Stimulated activated naive B cell treated with anti-CD40 and anti-IgM and Interleukin-4, amounts not matched to agents 10 μg/mL and 1 μg/mL and 100 μg/mL, for 72 hours (primary cell): ENCODE measurements at regions not wholly inside any gene's neighbourhood (a gene's known extent, or its start where the extent isn't known, plus 50 kb on each side); places are given as distances from the start of the nearest gene placed in this dataset.

Source experiments
- ATAC-seq, 2 donors: fragments of 150-1000 bp; cut with Tn5 transposase; replicated peaks; 2 replicates each; pipeline ENCODE4 v1.10.0; 2021; ENCODE audit warnings: moderate library complexity in 1 of 2
- DNase-seq: peaks from one replicate; pipeline ENCODE4 v3.0.0; 2021
- H3K27ac Mint-ChIP-seq: one replicate; pipeline ENCODE4 v1.8.0; 2022; ENCODE audit warnings: mild to moderate bottlenecking, mixed read lengths
- H3K27me3 Mint-ChIP-seq, 2 donors: one replicate each; pipeline ENCODE4 v1.8.0; 2022; ENCODE audit warnings: mixed read lengths in 2 of 2
- H3K36me3 Mint-ChIP-seq, 2 donors: one replicate each; pipeline ENCODE4 v1.8.0; 2022; ENCODE audit warnings: mixed read lengths in 2 of 2, mild to moderate bottlenecking in 1 of 2
- H3K4me1 Mint-ChIP-seq, 2 donors: one replicate each; pipeline ENCODE4 v1.8.0; 2022; ENCODE audit warnings: mixed read lengths in 2 of 2, mild to moderate bottlenecking in 1 of 2
- H3K4me3 Mint-ChIP-seq, 2 donors: one replicate each; pipeline ENCODE4 v1.8.0; 2022; ENCODE audit warnings: mild to moderate bottlenecking in 2 of 2, mixed read lengths in 2 of 2, moderate library complexity in 1 of 2
- H3K9me3 Mint-ChIP-seq, 2 donors: one replicate each; pipeline ENCODE4 v1.8.0; 2022; ENCODE audit warnings: mixed read lengths in 2 of 2, mild to moderate bottlenecking in 1 of 2

- H3K27ac Mint-ChIP-seq, result no peak overlapping the region
- ATAC-seq, result no peak
- H3K36me3 Mint-ChIP-seq, result no peaks in the 10 kb centered on the region
- no peak overlapping the region for H3K4me3 Mint-ChIP-seq
- no peaks in the 10 kb centered on the region for H3K9me3 Mint-ChIP-seq
- peaks cover 5 to 15% of the 10 kb centered on the region in 2 donors for H3K27me3 Mint-ChIP-seq
- H3K4me1 Mint-ChIP-seq, result no peaks in the 10 kb centered on the region
- DNase-seq, result no peak
These were observed 81.0 kb upstream of the JAG1 start for GRCh38 chr20:10754824-10755223.

DNA sequence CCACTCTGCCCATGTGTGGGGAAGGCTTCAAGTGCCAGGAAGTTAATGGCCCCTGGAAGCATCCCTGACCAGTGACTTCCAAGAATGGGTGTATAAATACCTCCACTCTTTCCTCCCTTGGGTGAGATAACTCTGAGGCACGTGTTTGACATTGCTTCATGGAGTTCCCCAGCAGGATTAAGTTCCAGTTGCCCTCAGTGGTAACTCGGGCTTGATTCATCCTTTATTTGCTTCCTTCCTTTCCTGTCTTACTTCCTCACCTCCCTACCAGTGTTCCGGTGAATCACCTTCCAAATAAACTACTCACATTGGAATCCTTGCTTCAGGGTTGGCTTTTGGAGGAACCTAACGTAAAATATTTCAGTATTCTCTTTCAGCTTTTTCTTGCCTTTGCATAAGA, 84.6 kb upstream of the JAG1 start:
- H3K9me3 Mint-ChIP-seq, result no peaks in the 10 kb centered on the region
- peaks cover 5 to 15% of the 10 kb centered on the region in 2 donors for H3K27me3 Mint-ChIP-seq
- no peak overlapping the region for H3K27ac Mint-ChIP-seq
- no peaks in the 10 kb centered on the region for H3K36me3 Mint-ChIP-seq
- no peaks in the 10 kb centered on the region for H3K4me1 Mint-ChIP-seq
- ATAC-seq (no peak), DNase-seq (no peak)
- H3K4me3 Mint-ChIP-seq, result no peak overlapping the region

DNA sequence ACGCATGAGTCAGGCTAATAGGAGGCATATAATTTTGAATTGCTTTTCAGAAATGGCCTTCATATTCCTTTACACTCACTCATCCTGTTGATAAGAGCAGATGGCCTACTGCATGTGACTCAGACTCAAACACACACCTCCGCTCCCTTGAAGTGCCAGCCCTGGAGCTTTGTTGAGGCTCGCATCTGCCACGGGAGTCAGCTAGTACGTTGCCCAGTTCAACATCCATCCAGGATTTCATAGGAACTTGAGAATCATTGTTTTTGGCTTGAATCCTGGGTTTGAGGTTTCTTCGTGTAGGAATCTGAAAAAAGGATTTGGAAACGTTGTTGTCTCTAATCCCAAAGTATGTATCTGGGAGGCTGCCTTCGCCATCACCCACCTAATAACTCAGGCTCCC, 87.4 kb upstream of the JAG1 start:
- no peak for ATAC-seq
- Mint-ChIP-seq H3K4me1 (no peaks in the 10 kb centered on the region), H3K36me3 (no peaks in the 10 kb centered on the region), H3K9me3 (no peaks in the 10 kb centered on the region), H3K4me3 (no peak overlapping the region), H3K27me3 (peaks cover 5 to 15% of the 10 kb centered on the region in 2 donors), H3K27ac (no peak overlapping the region)
- DNase-seq, result no peak

DNA sequence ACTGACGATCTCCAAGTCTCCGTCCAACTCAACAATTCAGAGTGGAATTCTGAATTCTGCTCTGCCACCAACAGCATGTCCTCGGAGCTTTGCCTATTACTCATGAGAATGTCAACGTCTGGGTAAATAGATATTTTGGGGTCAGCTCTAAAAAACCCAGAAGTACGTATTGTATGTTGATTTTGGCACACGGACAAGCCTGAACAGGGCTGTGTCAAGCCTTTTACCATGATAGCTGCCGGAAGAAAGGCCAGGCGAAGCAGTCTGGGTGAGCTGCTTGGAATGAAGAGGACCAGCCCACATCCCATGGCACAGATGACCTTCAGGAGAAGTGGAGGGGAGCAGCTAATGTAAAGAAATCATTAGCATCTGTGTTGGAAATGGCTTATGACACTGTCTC, 88.0 kb upstream of the JAG1 start:
- DNase-seq (no peak), ATAC-seq (no peak)
- no peak overlapping the region for H3K27ac Mint-ChIP-seq
- peaks cover 5 to 13% of the 10 kb centered on the region in 2 donors for H3K27me3 Mint-ChIP-seq
- no peaks in the 10 kb centered on the region for H3K4me1 Mint-ChIP-seq
- no peaks in the 10 kb centered on the region for H3K36me3 Mint-ChIP-seq
- H3K9me3 Mint-ChIP-seq, result peaks cover 0 to 3% of the 10 kb centered on the region in 2 donors
- H3K4me3 Mint-ChIP-seq, result no peak overlapping the region

GRCh38 chr20:10762216-10762615, 88.4 kb upstream of the JAG1 start:
- Mint-ChIP-seq H3K4me1 (no peaks in the 10 kb centered on the region), H3K27ac (no peak overlapping the region), H3K4me3 (no peak overlapping the region), H3K27me3 (peaks cover 5 to 10% of the 10 kb centered on the region in 2 donors), H3K36me3 (no peaks in the 10 kb centered on the region), H3K9me3 (peaks cover 0 to 4% of the 10 kb centered on the region in 2 donors)
- no peak for DNase-seq
- no peak for ATAC-seq

DNA sequence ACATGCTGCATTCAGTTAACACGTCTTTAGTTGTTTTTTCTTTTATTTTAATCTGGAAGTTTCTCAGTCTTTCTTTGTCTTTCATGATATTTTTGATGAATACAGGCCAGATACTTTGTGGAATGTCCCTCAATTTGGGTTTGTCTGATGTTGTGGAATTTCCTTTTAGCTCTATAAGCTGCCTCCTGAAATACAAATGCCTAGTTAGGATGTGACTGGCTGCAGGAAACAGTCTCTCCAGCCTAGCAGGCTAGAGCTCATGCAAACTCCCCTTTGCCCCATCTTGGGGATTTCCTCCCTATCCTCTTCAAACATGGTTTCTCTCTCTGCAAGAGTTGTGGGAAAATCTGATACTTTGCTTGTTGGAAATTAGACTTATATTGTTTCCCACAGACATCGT, 89.3 kb upstream of the JAG1 start:
- Mint-ChIP-seq H3K4me1 (no peaks in the 10 kb centered on the region), H3K36me3 (no peaks in the 10 kb centered on the region), H3K27me3 (peaks cover 2 to 7% of the 10 kb centered on the region in 2 donors), H3K4me3 (no peak overlapping the region), H3K27ac (no peak overlapping the region), H3K9me3 (peaks cover 0 to 4% of the 10 kb centered on the region in 2 donors)
- ATAC-seq (no peak), DNase-seq (no peak)

GRCh38 chr20:10769700-10770099, 95.9 kb upstream of the JAG1 start:
- ATAC-seq (no peak), DNase-seq (no peak)

DNA sequence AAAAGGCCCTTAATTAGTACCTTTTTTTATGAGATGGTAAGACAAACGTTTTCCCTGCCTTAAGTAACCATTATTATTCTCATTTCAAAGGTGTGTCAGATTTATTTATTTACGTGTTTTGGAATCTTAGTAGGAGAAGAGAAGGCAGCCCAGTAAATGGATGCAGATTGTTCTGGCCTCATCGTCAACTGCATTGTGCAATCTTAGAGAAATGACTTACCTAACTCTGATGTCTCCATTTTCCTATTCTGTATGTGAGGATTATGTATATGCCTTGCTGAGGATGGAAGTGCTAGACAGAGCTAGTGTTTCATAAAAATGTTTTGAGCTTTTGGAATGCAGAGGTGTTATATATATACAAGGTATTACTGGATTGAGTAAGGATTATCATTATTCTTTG, 97.0 kb upstream of the JAG1 start:
- no peaks in the 10 kb centered on the region for H3K4me1 Mint-ChIP-seq
- DNase-seq (no peak), ATAC-seq (no peak)
- peaks cover 0 to 4% of the 10 kb centered on the region in 2 donors for H3K9me3 Mint-ChIP-seq
- H3K27ac Mint-ChIP-seq, result no peak overlapping the region
- H3K4me3 Mint-ChIP-seq, result no peak overlapping the region
- no peaks in the 10 kb centered on the region for H3K36me3 Mint-ChIP-seq
- peaks cover 0 to 6% of the 10 kb centered on the region in 2 donors for H3K27me3 Mint-ChIP-seq

More at GRCh38 chr20:10769700-10770099, 95.9 kb upstream of the JAG1 start:
- Mint-ChIP-seq H3K4me3 (no peak overlapping the region), H3K9me3 (peaks cover 0 to 4% of the 10 kb centered on the region in 2 donors), H3K36me3 (no peaks in the 10 kb centered on the region), H3K27ac (no peak overlapping the region), H3K27me3 (peaks cover 0 to 6% of the 10 kb centered on the region in 2 donors), H3K4me1 (no peaks in the 10 kb centered on the region)

DNA sequence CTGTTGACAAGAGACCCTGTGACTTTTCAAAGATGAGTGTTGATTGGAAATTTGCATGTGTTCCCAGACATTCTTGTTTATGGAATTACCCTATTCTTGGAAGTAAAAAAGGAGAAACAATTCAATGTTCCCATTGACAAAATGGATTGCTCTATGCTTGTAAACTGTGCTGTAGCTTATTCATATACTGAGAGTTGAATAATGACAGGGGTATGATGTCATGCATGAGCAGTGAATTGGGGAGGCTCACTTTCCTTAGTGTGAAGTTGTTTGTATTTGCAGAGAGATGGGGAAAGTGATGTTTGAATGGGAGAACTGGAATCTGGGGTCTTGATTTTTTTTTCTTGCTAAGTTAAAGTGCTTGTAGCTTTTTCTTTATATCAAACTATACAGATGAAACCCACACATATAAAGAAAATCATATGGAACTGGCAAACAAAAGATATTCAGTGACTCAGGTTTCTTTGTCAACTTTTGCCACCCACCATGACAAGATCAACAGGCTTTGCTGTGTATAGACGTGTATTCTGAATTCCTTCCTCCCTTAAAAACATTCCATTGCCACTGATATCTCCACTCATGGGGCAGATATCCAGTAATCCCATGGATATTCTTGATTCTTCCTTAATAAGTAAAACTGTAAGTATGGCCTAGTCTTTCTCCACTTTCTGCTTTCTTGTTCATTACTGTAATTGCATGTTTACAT, 97.8 kb upstream of the JAG1 start:
- Mint-ChIP-seq H3K4me3 (no peak overlapping the region), H3K36me3 (no peaks in the 10 kb centered on the region), H3K9me3 (peaks cover 0 to 3% of the 10 kb centered on the region in 2 donors), H3K4me1 (no peaks in the 10 kb centered on the region), H3K27ac (no peak overlapping the region), H3K27me3 (peaks cover 0 to 6% of the 10 kb centered on the region in 2 donors)
- ATAC-seq, result no peak
- DNase-seq, result no peak

DNA sequence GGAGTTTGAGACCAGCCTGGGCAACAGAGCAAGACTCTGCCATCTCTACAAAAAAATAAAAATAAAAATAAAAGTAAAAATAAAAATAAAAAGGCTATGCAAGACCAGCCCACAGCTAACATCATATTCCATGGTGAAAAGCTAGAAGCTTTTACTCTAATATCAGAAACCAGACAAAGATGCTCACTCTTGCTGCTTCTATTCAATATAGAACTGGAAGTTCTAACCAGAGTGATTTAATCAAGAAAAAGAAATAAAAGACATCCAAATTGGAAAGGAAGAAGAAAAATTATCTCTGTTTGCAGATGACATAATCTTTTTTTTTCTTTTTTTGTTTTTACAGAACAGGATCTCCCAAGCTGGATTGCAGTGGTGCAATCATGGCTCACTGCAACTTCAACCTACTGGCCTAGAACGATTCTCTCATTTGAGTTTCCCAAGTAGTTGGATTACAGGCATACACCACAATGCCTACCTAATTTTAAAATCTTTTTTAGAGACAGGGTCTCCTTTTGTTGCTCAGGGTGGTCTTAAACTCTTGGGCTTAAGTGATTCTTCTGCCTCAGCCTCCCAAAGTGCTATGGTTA, 100.7 kb upstream of the JAG1 start:
- Mint-ChIP-seq H3K4me1 (no peaks in the 10 kb centered on the region), H3K4me3 (no peak overlapping the region), H3K36me3 (no peaks in the 10 kb centered on the region), H3K27ac (no peak overlapping the region), H3K27me3 (peaks cover 0 to 6% of the 10 kb centered on the region in 2 donors), H3K9me3 (no peaks in the 10 kb centered on the region)
- ATAC-seq (no peak), DNase-seq (no peak)

- no peak overlapping the region for H3K27ac Mint-ChIP-seq
- no peak overlapping the region for H3K4me3 Mint-ChIP-seq
- H3K4me1 Mint-ChIP-seq, result no peaks in the 10 kb centered on the region
- peaks cover 0 to 13% of the 10 kb centered on the region in 2 donors for H3K27me3 Mint-ChIP-seq
- ATAC-seq (no peak), DNase-seq (no peak)
- no peaks in the 10 kb centered on the region for H3K9me3 Mint-ChIP-seq
- H3K36me3 Mint-ChIP-seq, result no peaks in the 10 kb centered on the region
These were observed 103.9 kb upstream of the JAG1 start for GRCh38 chr20:10777710-10778109.

DNA sequence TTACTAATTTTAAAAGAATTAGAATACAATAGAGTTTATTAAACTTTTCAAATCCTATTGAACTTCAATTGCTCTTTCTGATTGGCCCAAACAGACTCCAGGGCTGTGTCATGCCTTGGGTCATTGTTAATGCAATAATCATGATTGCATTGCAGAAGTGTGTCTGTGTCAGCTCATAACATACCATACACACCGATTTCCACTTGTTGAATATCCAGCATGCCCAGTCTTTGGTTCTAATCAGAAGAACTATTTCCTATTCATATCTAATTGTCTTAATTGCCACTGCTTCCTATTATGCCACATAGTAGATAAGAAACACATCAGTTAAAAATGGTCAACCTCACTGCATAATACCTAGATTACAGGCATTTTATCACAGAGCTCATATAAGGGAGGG, 106.1 kb upstream of the JAG1 start:
- Mint-ChIP-seq H3K4me3 (no peak overlapping the region), H3K27ac (no peak overlapping the region), H3K36me3 (no peaks in the 10 kb centered on the region), H3K9me3 (no peaks in the 10 kb centered on the region), H3K4me1 (no peaks in the 10 kb centered on the region), H3K27me3 (peaks cover 0 to 7% of the 10 kb centered on the region in 2 donors)
- DNase-seq (no peak), ATAC-seq (no peak)

- no peak overlapping the region for H3K4me3 Mint-ChIP-seq
- no peak for DNase-seq
- H3K4me1 Mint-ChIP-seq, result no peaks in the 10 kb centered on the region
- no peak for ATAC-seq
- H3K27me3 Mint-ChIP-seq, result peaks cover 0 to 7% of the 10 kb centered on the region in 2 donors
- no peaks in the 10 kb centered on the region for H3K36me3 Mint-ChIP-seq
- no peaks in the 10 kb centered on the region for H3K9me3 Mint-ChIP-seq
- H3K27ac Mint-ChIP-seq, result no peak overlapping the region
These were observed 107.1 kb upstream of the JAG1 start for GRCh38 chr20:10780901-10781300.

DNA sequence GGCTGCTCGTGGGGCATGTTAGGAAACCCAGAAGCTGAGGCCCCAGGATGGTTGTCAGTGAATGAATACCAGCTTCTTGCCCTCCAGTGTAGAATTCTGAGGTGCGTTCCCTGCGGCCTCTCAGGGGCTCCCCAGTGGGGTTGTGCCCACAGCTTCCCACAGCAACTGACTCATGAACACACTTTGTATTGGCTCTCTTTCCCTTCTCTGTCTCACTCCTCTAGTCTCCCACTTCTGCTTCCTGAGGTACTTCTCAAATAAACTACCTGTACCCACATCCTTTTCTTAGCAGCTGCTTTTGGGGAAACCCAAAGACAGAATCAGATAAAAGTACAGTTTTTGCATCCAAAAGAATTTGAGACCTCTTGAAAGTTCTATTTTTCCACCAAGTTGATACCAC, 107.7 kb upstream of the JAG1 start:
- Mint-ChIP-seq H3K4me3 (no peak overlapping the region), H3K36me3 (no peaks in the 10 kb centered on the region), H3K27me3 (peaks cover 0 to 7% of the 10 kb centered on the region in 2 donors), H3K4me1 (no peaks in the 10 kb centered on the region), H3K27ac (no peak overlapping the region), H3K9me3 (no peaks in the 10 kb centered on the region)
- DNase-seq, result peak; percentile 1
- ATAC-seq, result peak; percentile 67 to 73
